ENCODE measurements at regions not wholly inside any gene's neighbourhood (a gene's known extent, or its start where the extent isn't known, plus 50 kb on each side); places are given as distances from the start of the nearest gene placed in this dataset.

DNA sequence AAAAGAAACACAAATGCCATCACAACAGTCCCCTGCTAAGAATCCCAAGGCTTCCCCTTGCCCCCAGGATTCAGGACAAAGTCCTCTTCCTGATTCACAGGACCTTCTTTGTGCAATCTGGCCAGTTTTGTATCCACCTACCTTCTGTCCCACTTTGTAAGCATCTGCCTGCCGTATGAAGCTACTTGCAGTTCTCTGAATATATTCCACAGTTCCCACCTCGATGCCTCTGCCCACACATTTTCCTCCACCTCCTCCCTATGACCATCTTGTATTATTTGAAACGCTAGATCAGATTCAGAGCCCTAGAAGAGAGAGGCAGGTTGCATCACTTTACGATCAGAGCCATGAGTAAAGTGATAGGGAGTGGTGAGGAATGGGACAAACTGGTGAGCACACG is 159.2 kb upstream of the XYLT1 start:
- TF ChIP-seq, protein P1, sequence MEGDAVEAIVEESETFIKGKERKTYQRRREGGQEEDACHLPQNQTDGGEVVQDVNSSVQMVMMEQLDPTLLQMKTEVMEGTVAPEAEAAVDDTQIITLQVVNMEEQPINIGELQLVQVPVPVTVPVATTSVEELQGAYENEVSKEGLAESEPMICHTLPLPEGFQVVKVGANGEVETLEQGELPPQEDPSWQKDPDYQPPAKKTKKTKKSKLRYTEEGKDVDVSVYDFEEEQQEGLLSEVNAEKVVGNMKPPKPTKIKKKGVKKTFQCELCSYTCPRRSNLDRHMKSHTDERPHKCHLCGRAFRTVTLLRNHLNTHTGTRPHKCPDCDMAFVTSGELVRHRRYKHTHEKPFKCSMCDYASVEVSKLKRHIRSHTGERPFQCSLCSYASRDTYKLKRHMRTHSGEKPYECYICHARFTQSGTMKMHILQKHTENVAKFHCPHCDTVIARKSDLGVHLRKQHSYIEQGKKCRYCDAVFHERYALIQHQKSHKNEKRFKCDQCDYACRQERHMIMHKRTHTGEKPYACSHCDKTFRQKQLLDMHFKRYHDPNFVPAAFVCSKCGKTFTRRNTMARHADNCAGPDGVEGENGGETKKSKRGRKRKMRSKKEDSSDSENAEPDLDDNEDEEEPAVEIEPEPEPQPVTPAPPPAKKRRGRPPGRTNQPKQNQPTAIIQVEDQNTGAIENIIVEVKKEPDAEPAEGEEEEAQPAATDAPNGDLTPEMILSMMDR (IDR thresholded peaks at IDR 0.05), result no peak
- TF ChIP-seq POLR2A (IDR thresholded peaks at IDR 0.05; ENCODE audit: low read depth), result no peak
- TF ChIP-seq EP300 (IDR thresholded peaks at IDR 0.05), result no peak
- TF ChIP-seq POLR2AphosphoS5 (IDR thresholded peaks at IDR 0.05), result no peak
